DND-41 (cell line): ENCODE measurements at regions not wholly inside any gene's neighbourhood (a gene's known extent, or its start where the extent isn't known, plus 50 kb on each side); places are given as distances from the start of the nearest gene placed in this dataset.
A peak's percentile ranks its signal among the peaks of the same experiment; 100 is the strongest.

Experiments used
- ATAC-seq: fragments of 200-7000 bp; cut with Tn5 transposase; 3 replicates; pipeline ENCODE4 v1.9.1; 2021; ENCODE audit warnings: low read depth; ENCODE audit not compliant: insufficient read depth
- DNase-seq: peaks from one replicate; pipeline ENCODE4 v3.0.0-alpha.2; 2020
- H2AFZ ChIP-seq: 2 replicates; pipeline ENCODE4 v1.6.0; 2012; ENCODE audit warnings: low read depth, low read length
- H3K27ac ChIP-seq: 2 replicates; pipeline ENCODE4 v1.5.1; 2012; ENCODE audit warnings: low read length, inconsistent platforms
- H3K27me3 ChIP-seq: fragments of 200-600 bp; sonication (generic); 2 replicates; pipeline ENCODE4 v1.6.0; 2012; ENCODE audit warnings: low read length, mild to moderate bottlenecking, inconsistent platforms; ENCODE audit not compliant: insufficient read depth, poor library complexity
- H3K36me3 ChIP-seq: 2 replicates; pipeline ENCODE4 v1.5.1; 2012; ENCODE audit warnings: low read length, inconsistent platforms; ENCODE audit not compliant: insufficient read depth
- H3K4me1 ChIP-seq: 2 replicates; pipeline ENCODE4 v1.5.1; 2012; ENCODE audit warnings: mild to moderate bottlenecking, low read length; ENCODE audit not compliant: insufficient read depth
- H3K4me2 ChIP-seq: 2 replicates; pipeline ENCODE4 v1.6.0; 2012; ENCODE audit warnings: mild to moderate bottlenecking, moderate library complexity, low read length, inconsistent platforms; ENCODE audit not compliant: insufficient read depth
- H3K4me3 ChIP-seq, 2 experiments: fragments of 200-600 bp in 1 of 2; shearing (Covaris generic) in 1 of 2; 2 replicates each; pipeline ENCODE4 v1.5.1; 2012 to 2016; ENCODE audit warnings: inconsistent platforms in 2 of 2, low read length in 2 of 2, mild to moderate bottlenecking in 2 of 2, low read depth in 1 of 2, moderate library complexity in 1 of 2
- H3K79me2 ChIP-seq: 2 replicates; pipeline ENCODE4 v1.6.0; 2012; ENCODE audit warnings: low read length, inconsistent platforms; ENCODE audit not compliant: insufficient read depth
- H3K9ac ChIP-seq: 2 replicates; pipeline ENCODE4 v1.6.0; 2012; ENCODE audit warnings: low read depth, mild to moderate bottlenecking, inconsistent platforms, low read length, moderate library complexity
- H3K9me3 ChIP-seq: 2 replicates; pipeline ENCODE4 v1.5.1; 2012; ENCODE audit warnings: low read length, moderate library complexity, mild to moderate bottlenecking, inconsistent platforms; ENCODE audit not compliant: insufficient read depth, severe bottlenecking
- H4K20me1 ChIP-seq: 2 replicates; pipeline ENCODE4 v1.6.0; 2012; ENCODE audit warnings: low read length; ENCODE audit not compliant: insufficient read depth
- CTCF ChIP-seq: IDR thresholded peaks from 2 replicates; pipeline ENCODE4 v1.5.1; 2012; ENCODE audit warnings: borderline replicate concordance, low read length, moderate library complexity, mild to moderate bottlenecking; ENCODE audit not compliant: poor library complexity, severe bottlenecking; ENCODE audit errors: extremely low read depth
- EZH2 ChIP-seq: IDR thresholded peaks from 3 replicates; pipeline ENCODE4 v1.6.1; 2012; ENCODE audit warnings: borderline replicate concordance, low read depth, mild to moderate bottlenecking, moderate library complexity, low read length, inconsistent platforms; ENCODE audit not compliant: severe bottlenecking

DNA sequence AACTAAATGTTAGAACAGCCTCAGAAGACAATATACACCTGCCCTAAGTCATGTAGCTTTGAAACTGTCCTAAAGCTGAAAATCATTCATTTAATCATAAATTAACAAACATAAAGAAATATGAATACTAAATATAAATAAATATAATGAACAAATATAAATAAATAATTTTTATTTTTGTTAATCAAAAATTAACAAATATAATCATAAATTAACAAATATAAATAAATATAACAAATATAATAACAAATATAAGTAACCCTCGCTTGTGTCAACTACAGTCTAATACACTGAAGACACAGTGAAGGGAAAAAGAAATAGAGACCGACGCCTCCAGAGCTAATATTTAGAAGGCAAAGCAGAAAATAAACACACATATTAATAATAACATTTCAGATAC lies 527.3 kb downstream of the CYLC2 start:
- no peak overlapping the region for H3K4me3 ChIP-seq
- H3K9me3 ChIP-seq: no peaks in the 10 kb centered on the region
- no peak for ATAC-seq
- H3K27me3 ChIP-seq: no peaks in the 10 kb centered on the region
- no peaks in the 10 kb centered on the region for H3K36me3 ChIP-seq
- H3K4me2 ChIP-seq: no peak overlapping the region
- no peak overlapping the region for H2AFZ ChIP-seq
- H4K20me1 ChIP-seq: no peaks in the 10 kb centered on the region
- TF ChIP-seq EZH2 (no peak), CTCF (no peak)
- H3K27ac ChIP-seq: no peak overlapping the region
- H3K79me2 ChIP-seq: no peaks in the 10 kb centered on the region
- no peak overlapping the region for H3K9ac ChIP-seq
- H3K4me1 ChIP-seq: no peaks in the 10 kb centered on the region
- DNase-seq: no peak

DNA sequence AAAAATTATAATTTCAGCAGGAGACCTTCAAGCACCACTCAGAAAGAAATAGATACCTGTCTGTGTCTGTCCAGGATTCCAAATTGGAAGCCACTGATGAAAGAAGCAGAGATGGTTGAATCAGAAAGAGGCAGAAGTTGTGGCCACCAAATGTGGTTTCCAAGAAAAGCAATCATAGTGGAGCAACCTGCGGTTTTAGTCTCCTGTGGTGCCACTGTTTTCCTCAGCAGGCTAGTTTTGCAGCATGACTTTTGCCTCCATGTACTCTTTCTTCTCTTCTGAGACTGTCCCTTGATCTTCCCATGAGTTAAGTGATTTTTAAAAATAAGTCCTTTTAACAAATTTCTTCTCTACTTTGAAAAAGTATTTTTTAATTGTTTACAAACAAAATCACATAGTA lies 535.8 kb downstream of the CYLC2 start:
- no peak overlapping the region for H3K4me3 ChIP-seq
- H3K9me3 ChIP-seq: no peaks in the 10 kb centered on the region
- no peaks in the 10 kb centered on the region for H4K20me1 ChIP-seq
- no peak for TF ChIP-seq CTCF
- TF ChIP-seq EZH2: no peak
- H2AFZ ChIP-seq: no peak overlapping the region
- H3K27me3 ChIP-seq: no peaks in the 10 kb centered on the region
- no peaks in the 10 kb centered on the region for H3K4me1 ChIP-seq
- ATAC-seq: peak; percentile 44; the same call in 1 of the 3 replicates
- H3K27ac ChIP-seq: no peak overlapping the region
- no peak overlapping the region for H3K4me2 ChIP-seq
- no peaks in the 10 kb centered on the region for H3K79me2 ChIP-seq
- H3K9ac ChIP-seq: no peak overlapping the region
- peak; percentile 11 for DNase-seq
- no peaks in the 10 kb centered on the region for H3K36me3 ChIP-seq

DNA sequence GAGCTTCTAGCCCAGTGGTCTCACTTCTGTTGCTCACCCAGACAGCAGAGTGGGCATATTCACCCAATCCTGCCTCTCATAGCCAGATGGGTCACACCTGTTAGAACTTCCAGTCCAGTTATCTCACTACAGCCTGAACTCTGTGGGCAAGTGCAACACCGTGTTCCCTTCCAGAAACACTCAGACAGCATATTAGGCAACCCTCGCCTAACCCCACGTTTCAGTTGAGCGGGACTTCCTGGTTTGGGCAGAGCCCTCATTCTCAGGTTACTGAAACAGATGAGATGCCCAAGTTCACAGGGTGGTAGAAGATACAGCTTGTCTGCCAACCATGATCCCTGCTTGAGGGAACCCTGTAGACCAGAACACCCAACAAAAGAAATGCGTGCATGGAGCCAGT lies 538.2 kb downstream of the CYLC2 start:
- Histone ChIP-seq H3K4me2 (no peak overlapping the region), H3K4me3 (no peak overlapping the region), H2AFZ (no peak overlapping the region), H3K9me3 (no peaks in the 10 kb centered on the region), H3K27ac (no peak overlapping the region), H3K9ac (no peak overlapping the region), H3K27me3 (no peaks in the 10 kb centered on the region), H4K20me1 (no peaks in the 10 kb centered on the region), H3K4me1 (no peaks in the 10 kb centered on the region), H3K79me2 (no peaks in the 10 kb centered on the region), H3K36me3 (no peaks in the 10 kb centered on the region)
- no peak for DNase-seq
- no peak for ATAC-seq
- TF ChIP-seq EZH2 (no peak), CTCF (no peak)

- DNase-seq: no peak
- Histone ChIP-seq H3K4me3 (no peak overlapping the region), H3K9ac (no peak overlapping the region), H3K4me2 (no peak overlapping the region), H3K9me3 (no peaks in the 10 kb centered on the region), H3K36me3 (no peaks in the 10 kb centered on the region), H3K79me2 (no peaks in the 10 kb centered on the region), H2AFZ (no peak overlapping the region), H3K4me1 (no peaks in the 10 kb centered on the region), H3K27me3 (no peaks in the 10 kb centered on the region), H3K27ac (no peak overlapping the region), H4K20me1 (no peaks in the 10 kb centered on the region)
- TF ChIP-seq EZH2 (no peak), CTCF (no peak)
- no peak for ATAC-seq
Measured at GRCh38 chr9:103537426-103537825, 542.3 kb downstream of the CYLC2 start.
